Type B pancreatic cell (in vitro differentiated cells): ENCODE measurements at regions not wholly inside any gene's neighbourhood (a gene's known extent, or its start where the extent isn't known, plus 50 kb on each side); places are given as distances from the start of the nearest gene placed in this dataset.

ENCODE experiments used
- DNase-seq: peaks from one replicate; pipeline ENCODE4 v3.0.0; 2021; ENCODE audit warnings: mixed read lengths; ENCODE audit not compliant: unreplicated experiment; ENCODE audit errors: extremely low spot score
- H3K27ac Mint-ChIP-seq: 2 replicates; pipeline ENCODE4 v1.8.0; 2021; ENCODE audit warnings: mild to moderate bottlenecking, mixed read lengths
- H3K27me3 Mint-ChIP-seq: 2 replicates; pipeline ENCODE4 v1.8.0; 2021; ENCODE audit warnings: mixed read lengths
- H3K36me3 Mint-ChIP-seq: 2 replicates; pipeline ENCODE4 v1.8.0; 2021; ENCODE audit warnings: mixed read lengths
- H3K4me1 Mint-ChIP-seq: one replicate; pipeline ENCODE4 v1.8.0; 2021; ENCODE audit warnings: mixed read lengths; ENCODE audit not compliant: unreplicated experiment
- H3K4me3 Mint-ChIP-seq: 2 replicates; pipeline ENCODE4 v1.8.0; 2021; ENCODE audit warnings: mild to moderate bottlenecking, mixed read lengths
- H3K9me3 Mint-ChIP-seq: 2 replicates; pipeline ENCODE4 v1.8.0; 2021; ENCODE audit warnings: mixed read lengths
- TF ChIP-seq, protein P1 (sequence below): fragments of 200-600 bp; sonication (generic); conservative IDR thresholded peaks from 2 replicates; pipeline ENCODE4 v1.5.0; 2021; ENCODE audit warnings: antibody characterized with exemption, mild to moderate bottlenecking

DNA sequence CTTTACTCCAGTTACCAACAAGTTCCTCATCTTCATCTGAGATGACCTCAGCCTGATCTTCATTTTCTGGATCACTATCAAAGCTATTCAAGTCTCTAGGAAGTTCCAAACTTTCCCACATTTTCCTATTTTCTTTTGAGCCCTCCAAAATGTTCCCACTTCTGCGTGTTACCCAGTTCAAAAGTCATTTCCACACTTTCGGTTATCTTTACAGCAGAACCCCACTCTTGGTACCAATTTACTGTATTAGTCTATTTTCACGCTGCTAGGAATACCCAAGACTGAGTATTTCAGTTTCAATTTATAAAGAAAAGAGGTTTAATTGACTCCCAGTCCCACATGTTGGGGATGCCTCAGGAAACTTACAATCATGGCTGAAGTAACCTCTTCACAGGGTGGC, 274.3 kb downstream of the FGF9 start:
- H3K4me1 Mint-ChIP-seq, result peaks cover 5% of the 10 kb centered on the region
- no peak overlapping the region for H3K4me3 Mint-ChIP-seq
- peaks cover 6% of the 10 kb centered on the region for H3K27me3 Mint-ChIP-seq
- no peak overlapping the region for H3K27ac Mint-ChIP-seq
- TF ChIP-seq, protein P1, sequence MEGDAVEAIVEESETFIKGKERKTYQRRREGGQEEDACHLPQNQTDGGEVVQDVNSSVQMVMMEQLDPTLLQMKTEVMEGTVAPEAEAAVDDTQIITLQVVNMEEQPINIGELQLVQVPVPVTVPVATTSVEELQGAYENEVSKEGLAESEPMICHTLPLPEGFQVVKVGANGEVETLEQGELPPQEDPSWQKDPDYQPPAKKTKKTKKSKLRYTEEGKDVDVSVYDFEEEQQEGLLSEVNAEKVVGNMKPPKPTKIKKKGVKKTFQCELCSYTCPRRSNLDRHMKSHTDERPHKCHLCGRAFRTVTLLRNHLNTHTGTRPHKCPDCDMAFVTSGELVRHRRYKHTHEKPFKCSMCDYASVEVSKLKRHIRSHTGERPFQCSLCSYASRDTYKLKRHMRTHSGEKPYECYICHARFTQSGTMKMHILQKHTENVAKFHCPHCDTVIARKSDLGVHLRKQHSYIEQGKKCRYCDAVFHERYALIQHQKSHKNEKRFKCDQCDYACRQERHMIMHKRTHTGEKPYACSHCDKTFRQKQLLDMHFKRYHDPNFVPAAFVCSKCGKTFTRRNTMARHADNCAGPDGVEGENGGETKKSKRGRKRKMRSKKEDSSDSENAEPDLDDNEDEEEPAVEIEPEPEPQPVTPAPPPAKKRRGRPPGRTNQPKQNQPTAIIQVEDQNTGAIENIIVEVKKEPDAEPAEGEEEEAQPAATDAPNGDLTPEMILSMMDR, result no peak
- no peak for DNase-seq
- no peaks in the 10 kb centered on the region for H3K36me3 Mint-ChIP-seq
- H3K9me3 Mint-ChIP-seq, result peaks cover 5% of the 10 kb centered on the region

DNA sequence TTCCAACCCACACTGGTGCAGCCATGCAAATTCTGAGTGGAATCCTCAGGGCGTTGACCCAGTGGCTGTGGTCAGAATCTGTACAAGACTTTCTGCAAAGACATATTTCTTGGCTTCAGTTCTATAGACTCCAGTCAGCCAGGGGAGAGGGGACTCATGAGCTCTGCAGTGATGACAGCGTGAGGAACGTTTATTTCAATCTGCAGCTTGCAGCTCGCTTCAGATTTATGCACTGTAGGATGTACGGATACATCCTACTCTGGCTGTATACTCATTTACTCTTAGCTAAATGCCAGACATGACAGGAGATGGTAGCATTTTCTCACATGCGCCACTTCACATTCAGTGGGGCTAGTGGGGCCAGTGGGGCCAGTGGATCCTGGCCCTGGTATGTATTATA, 276.1 kb downstream of the FGF9 start:
- TF ChIP-seq, protein P1, result no peak

DNA sequence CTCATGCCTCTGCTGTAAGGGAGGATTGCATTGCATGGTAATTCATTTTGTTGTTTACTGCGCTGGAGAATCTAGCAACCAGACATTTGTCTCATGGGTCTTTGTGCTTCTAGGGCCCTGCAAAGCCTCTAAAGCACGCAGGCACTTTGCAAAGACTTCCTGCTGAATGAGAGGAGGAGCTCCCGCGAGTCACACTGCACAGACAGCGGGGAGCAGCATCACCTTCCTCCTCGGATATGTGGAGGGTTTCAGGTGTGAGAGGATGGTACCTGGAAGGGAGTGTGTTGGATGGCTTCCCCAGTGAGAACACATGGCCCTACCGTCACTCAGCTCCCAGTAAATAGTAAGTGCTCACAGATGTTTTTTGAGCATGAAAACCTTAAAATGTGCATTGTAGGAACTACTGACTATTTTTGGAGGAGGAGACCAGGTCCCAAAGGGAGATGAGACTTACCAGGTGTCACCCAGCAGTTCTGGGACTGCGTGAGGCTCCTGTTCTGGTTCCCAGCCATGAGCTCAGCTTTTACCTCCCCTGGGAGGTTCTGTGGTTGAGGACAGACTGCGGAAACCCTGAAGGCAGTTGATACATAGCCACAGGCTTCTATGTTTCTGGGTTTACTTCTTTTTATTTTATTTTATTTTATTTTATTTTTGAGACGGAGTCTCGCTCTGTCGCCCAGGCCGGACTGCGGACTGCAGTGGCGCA, 278.0 kb downstream of the FGF9 start:
- no peak overlapping the region for H3K27ac Mint-ChIP-seq
- H3K27me3 Mint-ChIP-seq, result peaks cover 12% of the 10 kb centered on the region
- no peak overlapping the region for H3K4me3 Mint-ChIP-seq
- H3K36me3 Mint-ChIP-seq, result no peaks in the 10 kb centered on the region
- TF ChIP-seq, protein P1, result no peak
- no peak for DNase-seq
- peaks cover 5% of the 10 kb centered on the region for H3K9me3 Mint-ChIP-seq
- H3K4me1 Mint-ChIP-seq, result peaks cover 5% of the 10 kb centered on the region

More for the DNA sequence above, 276.1 kb downstream of the FGF9 start:
- Mint-ChIP-seq H3K36me3 (no peaks in the 10 kb centered on the region), H3K27me3 (peaks cover 9% of the 10 kb centered on the region), H3K4me1 (peaks cover 5% of the 10 kb centered on the region), H3K27ac (no peak overlapping the region), H3K4me3 (no peak overlapping the region), H3K9me3 (peaks cover 5% of the 10 kb centered on the region)
- no peak for DNase-seq

DNA sequence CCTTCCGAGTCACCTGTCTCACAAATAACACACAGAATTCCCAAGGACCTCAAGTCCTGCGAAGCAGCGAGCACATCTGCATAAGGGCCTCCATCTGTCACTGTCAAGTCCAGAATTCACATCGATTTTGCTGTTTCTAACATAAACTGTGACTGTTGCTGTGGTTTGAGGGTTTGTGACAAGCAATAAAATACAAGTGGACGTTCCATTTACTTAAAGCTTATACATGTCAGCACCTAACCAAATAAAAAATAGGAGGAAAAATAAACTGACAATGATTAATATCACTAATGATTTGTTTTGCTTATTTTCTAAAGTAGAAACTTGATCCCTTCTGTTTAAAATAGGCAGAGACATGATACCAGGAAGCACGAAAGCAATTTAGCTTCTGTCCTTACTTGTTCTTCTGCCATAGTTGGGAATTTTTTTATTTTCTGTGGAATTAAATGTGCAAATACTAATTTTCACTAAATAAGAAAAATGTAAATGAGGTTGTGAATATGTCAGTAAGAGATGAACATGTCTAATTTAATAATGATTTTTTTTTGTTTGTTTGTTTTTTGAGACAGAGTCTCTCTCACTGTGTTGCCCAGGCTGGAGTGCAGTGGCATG, 279.1 kb downstream of the FGF9 start:
- Mint-ChIP-seq H3K4me1 (peaks cover 5% of the 10 kb centered on the region), H3K9me3 (peaks cover 5% of the 10 kb centered on the region), H3K4me3 (no peak overlapping the region), H3K36me3 (no peaks in the 10 kb centered on the region), H3K27me3 (peaks cover 12% of the 10 kb centered on the region), H3K27ac (no peak overlapping the region)
- TF ChIP-seq, protein P1, result no peak
- DNase-seq, result no peak

DNA sequence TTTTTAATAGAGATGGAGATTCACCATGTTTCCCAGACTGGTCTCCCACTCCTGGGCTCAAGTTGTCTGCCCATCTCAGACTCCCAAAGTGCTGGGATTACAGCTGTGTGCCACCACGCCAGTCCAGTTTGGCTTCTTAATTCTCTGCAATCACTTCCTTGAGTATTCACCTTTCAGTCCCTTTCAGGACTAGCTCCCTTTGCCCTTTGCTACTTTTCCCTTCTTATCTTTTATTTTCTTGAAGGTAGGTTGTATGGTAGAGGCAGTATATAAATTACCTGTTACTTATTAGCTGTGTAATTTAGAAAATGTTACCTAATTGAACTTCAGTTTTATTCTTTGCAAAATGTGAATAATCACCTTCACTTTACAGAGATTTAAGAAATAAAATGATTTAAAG, 285.8 kb downstream of the FGF9 start:
- H3K4me3 Mint-ChIP-seq, result no peak overlapping the region
- H3K27ac Mint-ChIP-seq, result no peak overlapping the region
- no peak for DNase-seq
- no peaks in the 10 kb centered on the region for H3K4me1 Mint-ChIP-seq
- no peaks in the 10 kb centered on the region for H3K36me3 Mint-ChIP-seq
- H3K9me3 Mint-ChIP-seq, result no peaks in the 10 kb centered on the region
- TF ChIP-seq, protein P1, result no peak
- H3K27me3 Mint-ChIP-seq, result peaks cover 3% of the 10 kb centered on the region
